ENCODE measurements at regions not wholly inside any gene's neighbourhood (a gene's known extent, or its start where the extent isn't known, plus 50 kb on each side); places are given as distances from the start of the nearest gene placed in this dataset.
"Not testable (repeated sequence)": the region's sequence is repeated elsewhere in the genome, so short reads cannot be mapped to it uniquely, and the experiment has no call there.

DNA sequence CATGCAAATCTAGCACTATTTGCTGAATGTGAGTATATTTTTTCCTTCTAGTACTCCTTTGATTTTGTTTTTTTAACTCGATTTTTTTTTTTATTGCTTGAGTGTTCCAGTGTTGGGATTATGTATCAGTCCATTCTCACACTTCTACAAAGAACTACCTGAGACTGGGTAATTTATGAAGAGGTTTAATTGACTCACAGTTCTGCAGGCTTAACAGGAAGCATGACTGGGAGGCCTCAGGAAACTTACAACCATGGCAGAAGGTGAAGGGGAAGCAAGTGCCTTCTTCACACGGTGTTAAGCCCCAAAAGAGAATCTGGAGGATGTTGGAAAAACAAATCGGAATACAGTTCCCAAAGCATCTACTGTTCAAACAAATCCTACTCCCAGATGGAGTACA lies 69.1 kb downstream of the ZNF518B start:
- not testable (repeated sequence) for FAIRE-seq; DNase-seq (ENCODE audit: low spot score in 2 of 2)

DNA sequence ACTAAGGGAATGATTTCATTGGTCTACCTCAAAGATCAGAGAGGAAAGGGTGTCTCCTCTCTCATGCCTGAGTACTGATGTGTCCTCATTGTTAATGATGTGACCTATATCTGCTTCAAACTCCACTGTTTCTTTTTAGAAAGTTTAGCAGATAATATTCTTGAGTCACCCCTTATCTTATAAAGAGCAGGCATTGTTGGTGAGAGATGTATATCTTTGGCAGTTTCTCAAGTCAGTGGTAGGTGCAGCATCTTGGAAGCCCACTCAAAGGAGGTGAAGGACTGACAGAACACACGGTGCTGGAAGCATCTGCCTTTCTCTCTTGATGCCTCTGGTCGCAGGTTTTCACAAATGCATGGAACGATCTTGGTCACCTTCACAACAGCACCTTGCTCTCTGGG lies 71.2 kb downstream of the ZNF518B start:
- DNase-seq (ENCODE audit: low spot score in 2 of 2) = no peak
- no peak for FAIRE-seq

DNA sequence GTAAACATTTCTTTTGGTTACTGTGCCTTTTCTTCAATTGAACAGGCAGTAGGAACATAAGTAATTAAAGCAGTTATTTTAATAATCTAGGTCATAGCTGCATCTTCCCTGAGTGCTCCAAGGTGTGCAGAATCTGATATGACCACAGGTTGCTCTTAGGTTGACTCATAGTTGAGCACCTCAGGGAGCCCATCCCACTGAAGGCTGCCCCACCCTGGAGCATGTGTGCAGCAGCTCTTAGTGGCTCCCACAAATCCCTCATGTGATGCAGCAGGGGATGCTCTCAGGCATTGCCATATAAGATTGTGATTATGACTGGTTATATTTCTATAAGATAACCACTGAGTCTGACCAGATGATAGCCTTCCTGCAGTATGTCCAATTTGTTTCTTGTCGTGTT lies 72.3 kb downstream of the ZNF518B start:
- FAIRE-seq (no peak), DNase-seq (ENCODE audit: low spot score in 2 of 2) (no peak)

DNA sequence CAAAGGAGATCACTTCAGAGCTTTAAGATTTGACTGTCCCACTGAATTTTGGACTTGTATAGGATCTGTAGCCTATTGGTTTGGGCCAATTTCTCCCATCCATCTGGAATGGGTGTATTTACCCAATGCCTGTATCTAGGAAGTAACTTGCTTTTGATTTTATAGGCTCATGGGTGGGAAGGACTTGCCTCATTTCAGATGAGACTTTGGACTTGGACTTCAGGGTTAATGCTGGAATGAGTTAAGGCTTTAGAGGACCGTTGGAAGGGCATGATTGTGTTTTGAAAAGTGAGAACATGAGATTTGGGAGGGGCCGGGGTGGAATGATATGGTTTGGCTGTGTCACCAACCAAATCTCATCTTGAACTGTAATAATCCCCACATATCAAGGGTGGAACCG lies 73.8 kb downstream of the ZNF518B start:
- no peak for DNase-seq (ENCODE audit: low spot score in 2 of 2)
- FAIRE-seq = no peak

- FAIRE-seq; DNase-seq (ENCODE audit: low spot score in 2 of 2): not testable (repeated sequence)
Measured at GRCh38 chr4:10382171-10382570, 75.1 kb downstream of the ZNF518B start.

GRCh38 chr4:10381146-10381545 lies 76.1 kb downstream of the ZNF518B start:
- DNase-seq (ENCODE audit: low spot score in 2 of 2) = no peak
- FAIRE-seq = no peak

DNA sequence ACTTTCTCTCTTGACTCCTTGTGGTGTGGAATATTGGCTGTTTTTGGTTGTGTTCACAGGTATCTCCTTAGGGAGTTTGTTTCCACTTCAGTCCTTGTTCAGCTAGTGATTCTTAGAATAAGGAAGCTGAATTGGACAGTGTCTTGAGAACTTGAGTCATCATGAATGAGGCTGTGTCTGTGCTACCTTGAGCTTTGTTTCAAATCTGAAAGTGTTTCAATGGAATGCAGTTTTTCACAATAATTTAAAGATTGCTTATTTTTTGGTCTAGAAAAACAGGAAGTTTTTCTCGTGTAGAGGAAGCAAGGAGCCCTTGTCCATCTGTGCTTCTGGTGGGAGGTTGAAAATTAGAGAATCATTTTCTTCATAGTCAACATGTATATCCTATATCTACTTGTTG lies 76.5 kb downstream of the ZNF518B start:
- FAIRE-seq (no peak), DNase-seq (ENCODE audit: low spot score in 2 of 2) (no peak)

DNA sequence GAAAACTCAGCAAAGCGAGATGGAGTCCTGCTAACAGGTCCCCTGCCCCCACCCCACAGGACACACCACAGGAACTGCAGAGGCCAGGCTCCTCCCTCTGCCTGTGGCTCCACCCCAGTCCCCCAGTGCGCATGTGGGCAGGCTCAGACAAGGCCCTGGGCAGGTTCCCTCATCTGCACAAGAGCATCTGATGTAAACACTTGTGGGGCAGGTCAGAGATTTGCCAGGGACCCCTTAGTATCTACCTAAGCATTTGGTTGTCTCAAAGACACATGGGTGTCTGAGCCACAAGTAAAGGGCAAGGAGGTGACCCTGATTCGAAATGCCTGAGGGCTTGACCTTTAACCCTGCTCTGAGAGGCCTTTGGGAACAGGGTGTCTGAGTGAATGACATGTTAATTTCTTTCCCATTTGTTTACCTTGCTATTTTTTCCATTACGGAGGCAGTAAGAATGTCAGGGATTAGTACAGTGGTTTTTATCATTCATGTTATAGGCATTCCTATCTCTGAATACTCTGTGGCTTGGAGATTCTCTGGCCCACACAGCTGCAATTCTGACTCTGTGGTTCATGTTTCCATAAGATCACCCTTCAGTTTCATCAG lies 85.3 kb downstream of the ZNF518B start:
- FAIRE-seq (no peak), DNase-seq (ENCODE audit: low spot score in 2 of 2) (no peak)

- FAIRE-seq = no peak
- no peak for DNase-seq (ENCODE audit: low spot score in 2 of 2)
Measured at GRCh38 chr4:10371121-10371520, 86.1 kb downstream of the ZNF518B start.

GRCh38 chr4:10369517-10369916 lies 87.7 kb downstream of the ZNF518B start:
- DNase-seq (ENCODE audit: low spot score in 2 of 2) (no peak), FAIRE-seq (no peak)

GRCh38 chr4:10366628-10367027 lies 90.6 kb downstream of the ZNF518B start:
- no peak for FAIRE-seq

DNA sequence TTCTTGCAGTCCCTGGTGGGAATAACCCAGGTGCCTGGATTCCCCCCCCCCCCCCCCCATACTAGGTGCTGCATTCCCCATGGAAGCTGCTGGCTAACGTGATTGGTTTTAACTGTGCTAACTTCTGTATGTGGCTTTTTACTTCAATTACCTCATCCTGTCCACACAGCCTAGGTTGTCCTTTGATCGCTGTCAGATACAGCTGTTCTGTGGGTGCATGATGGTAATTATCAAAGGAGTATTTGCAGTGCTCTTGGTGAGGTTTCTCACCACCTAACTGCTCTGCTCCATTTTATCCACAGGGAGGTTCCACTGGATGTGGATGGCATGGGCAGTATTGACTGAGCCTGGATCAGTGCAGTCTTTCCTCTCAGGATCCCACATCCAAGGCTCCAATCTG lies 93.0 kb downstream of the ZNF518B start:
- no peak for FAIRE-seq

More at GRCh38 chr4:10366628-10367027, 90.6 kb downstream of the ZNF518B start:
- no peak for DNase-seq (ENCODE audit: low spot score in 2 of 2)

GRCh38 chr4:10354746-10355145 lies 102.5 kb downstream of the ZNF518B start:
- FAIRE-seq = no peak

More for the DNA sequence above, 93.0 kb downstream of the ZNF518B start:
- no peak for DNase-seq (ENCODE audit: low spot score in 2 of 2)

DNA sequence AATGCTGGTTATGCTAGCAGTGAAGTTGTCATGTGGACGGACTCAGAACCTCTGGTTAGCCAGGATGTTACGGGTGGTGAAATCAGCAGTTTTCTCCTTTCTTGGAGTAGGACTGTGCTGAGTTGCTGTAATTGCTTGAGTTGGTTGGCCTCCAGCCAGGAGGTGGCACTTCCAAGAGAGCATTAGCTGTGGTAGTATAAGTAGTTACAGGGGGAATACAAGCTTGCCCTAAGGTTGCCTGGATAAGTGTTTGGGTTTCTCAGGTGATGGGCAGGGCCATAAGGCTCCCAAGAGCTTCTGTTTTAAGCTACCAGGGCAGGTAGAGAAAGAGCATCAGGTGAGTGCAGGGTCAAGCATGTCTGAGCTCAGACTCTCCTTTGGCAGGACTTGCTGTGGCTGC lies 103.0 kb downstream of the ZNF518B start:
- no peak for FAIRE-seq
- no peak for DNase-seq (ENCODE audit: low spot score in 2 of 2)

More at GRCh38 chr4:10354746-10355145, 102.5 kb downstream of the ZNF518B start:
- DNase-seq (ENCODE audit: low spot score in 2 of 2) = no peak

DNA sequence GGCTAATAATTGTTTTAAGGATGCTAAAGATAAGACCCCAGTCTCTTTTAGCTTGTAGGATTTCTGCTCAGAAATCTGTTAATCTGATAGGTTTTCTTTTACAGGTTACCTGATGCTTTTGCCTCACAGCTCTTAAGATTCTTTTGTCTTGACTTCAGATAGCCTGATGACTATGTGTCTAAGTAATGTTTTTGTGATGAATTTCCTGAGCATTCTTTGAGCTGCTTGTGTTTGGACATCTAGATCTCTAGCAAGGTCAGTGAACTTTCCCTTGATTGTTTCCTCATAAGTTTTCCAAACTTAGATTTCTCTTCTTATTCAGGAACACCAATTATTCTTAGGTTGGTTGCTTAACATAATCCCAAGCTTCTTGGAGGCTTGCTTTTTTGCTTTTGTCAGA lies 104.1 kb downstream of the ZNF518B start:
- FAIRE-seq (no peak), DNase-seq (ENCODE audit: low spot score in 2 of 2) (no peak)

DNA sequence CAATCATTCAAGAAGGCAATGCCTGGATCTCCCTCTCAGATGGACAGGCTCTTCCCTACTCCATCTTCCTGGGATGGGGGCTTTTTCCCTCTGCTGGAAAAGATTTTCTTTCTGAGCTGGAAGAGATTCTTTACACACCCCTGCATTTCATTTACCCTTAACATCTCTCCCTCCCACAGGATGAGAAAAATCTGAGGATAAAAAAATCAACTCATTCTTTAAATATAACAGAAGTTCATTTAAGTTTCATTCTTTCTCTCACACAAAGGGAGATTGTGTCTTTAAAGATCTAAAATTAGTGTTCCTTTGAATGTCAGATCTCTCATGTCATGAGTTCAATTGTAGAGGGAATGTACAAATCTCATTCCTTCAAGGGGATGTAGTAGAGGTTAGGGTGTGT lies 109.0 kb downstream of the ZNF518B start:
- no peak for DNase-seq (ENCODE audit: low spot score in 2 of 2)
- no peak for FAIRE-seq

DNA sequence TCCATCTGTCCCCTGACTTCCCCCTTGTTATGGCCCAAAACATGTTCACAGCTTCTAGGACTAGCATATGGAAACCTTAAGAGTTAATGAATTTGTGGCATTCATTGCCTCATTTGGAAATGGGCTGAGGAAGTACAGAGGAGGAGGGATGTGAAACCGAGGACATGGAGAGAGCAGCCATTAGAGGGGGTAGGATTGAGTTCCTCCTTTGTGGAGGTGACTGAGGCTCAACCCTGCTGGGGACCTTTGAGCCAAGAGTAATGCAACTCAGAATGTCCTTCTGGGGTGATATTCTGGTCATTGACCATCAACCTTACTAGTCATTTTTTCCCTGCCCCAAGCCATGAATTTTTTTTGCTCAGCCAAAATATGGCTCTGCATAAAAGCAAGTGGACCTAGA lies 109.4 kb downstream of the ZNF518B start:
- no peak for FAIRE-seq
- no peak for DNase-seq (ENCODE audit: low spot score in 2 of 2)

- no peak for FAIRE-seq
- no peak for DNase-seq (ENCODE audit: low spot score in 2 of 2)
Measured at GRCh38 chr4:10347281-10347795, 109.9 kb downstream of the ZNF518B start.

DNA sequence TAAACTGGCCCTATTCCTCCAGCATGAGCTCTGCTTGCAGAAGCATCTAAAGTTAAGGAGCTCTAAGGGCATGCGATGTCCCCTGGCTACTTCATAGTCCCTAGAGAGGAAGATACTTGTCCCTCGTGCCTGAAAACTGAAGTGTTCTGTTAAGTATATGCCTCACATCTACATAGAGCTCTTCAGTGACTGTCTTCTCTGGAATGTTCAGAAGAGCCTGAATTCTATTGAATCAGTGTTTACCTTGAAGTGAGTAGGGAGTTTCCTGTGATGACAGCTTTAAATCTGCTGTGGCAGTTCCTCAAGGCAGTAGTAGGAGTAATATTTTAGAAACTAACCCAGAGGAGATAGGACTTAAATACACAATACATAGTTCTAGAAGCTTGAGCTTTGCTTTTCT lies 111.2 kb downstream of the ZNF518B start:
- DNase-seq (ENCODE audit: low spot score in 2 of 2) = no peak
- FAIRE-seq = no peak

DNA sequence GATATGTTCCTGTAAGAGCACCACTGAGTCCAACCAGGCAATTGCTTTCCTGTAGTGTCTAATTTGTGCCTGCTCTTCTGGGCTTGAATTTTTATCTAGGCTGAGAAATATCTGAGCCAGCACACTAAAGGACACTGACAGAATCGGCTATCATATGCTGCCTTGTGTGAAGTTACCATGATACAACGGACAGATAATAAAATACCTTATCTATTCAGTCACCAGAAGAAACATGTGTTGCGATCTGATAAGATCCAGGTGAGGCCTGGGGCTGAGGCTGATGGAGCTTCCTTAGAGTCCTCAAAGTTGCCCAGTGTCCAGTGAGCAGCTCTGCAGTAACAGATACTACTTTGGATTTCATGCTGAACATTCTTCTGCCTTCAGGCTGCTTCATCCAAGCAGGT lies 111.8 kb downstream of the ZNF518B start:
- FAIRE-seq (no peak), DNase-seq (ENCODE audit: low spot score in 2 of 2) (no peak)

DNA sequence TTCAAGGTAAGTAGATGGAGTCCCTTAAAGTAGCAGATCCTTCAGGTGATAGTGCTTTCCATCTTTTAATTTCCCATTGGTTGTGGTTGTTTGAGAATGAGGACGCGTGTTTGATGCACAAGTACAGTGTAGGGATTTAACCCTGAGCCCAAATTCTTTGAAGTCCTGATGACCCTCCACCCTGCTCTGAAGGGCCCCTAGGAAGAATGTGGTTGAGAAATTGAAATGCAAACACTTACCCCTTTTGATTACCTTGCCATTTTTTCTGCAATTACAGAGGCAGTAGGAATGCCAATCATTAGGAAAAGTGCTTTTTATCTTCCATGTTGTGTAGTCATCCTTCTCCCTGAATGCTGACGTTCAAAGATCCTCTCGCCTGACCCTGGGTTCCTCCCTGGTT lies 112.4 kb downstream of the ZNF518B start:
- DNase-seq (ENCODE audit: low spot score in 2 of 2) (no peak), FAIRE-seq (no peak)

- no peak for FAIRE-seq
- no peak for DNase-seq (ENCODE audit: low spot score in 2 of 2)
Measured at GRCh38 chr4:10343656-10344055, 113.6 kb downstream of the ZNF518B start.

DNA sequence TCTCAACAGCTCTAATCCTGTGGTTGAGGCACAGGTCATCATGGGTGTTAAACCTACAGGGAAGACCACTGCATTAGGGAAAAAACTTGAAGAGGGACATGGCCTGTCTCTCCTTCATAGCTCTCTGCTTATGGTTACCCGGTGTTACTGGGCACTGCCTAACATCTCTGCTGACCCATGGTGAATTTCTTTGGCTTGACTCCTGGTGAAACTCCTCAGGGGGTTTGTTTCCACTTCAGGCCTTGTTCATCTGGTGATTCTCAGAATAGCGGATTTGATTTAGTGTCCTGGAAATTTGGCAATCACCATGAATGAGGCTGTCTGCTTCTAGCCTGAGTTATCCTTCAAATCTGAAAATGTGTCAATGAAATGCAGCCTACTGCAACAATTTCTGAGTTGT lies 114.4 kb downstream of the ZNF518B start:
- DNase-seq (ENCODE audit: low spot score in 2 of 2) (no peak), FAIRE-seq (no peak)

All from frontal cortex (tissue), 3 donors.